ENCODE measurements at regions not wholly inside any gene's neighbourhood (a gene's known extent, or its start where the extent isn't known, plus 50 kb on each side); places are given as distances from the start of the nearest gene placed in this dataset.

GRCh38 chr3:115512565-115513415 lies 110.5 kb upstream of the GAP43 start (continued):
- TF ChIP-seq CTCF (conservative IDR thresholded peaks at IDR 0.05; ENCODE audit: low read depth, low read length), result no peak

- Histone ChIP-seq H3K14ac (replicated peaks; ENCODE audit: low read depth, low read length) (no peak overlapping the region), H3K4ac (ENCODE audit: low read depth, low read length) (no peak overlapping the region), H3K4me1 (ENCODE audit: control insufficient read depth, insufficient read depth, low read length) (peaks cover under 1% of the 10 kb centered on the region; the same call in 1 of the 2 replicates), H2AK5ac (ENCODE audit: low read depth, low read length) (no peak overlapping the region), H2AK9ac (replicated peaks; ENCODE audit: low read depth, low read length, poor library complexity) (no peak overlapping the region), H3K79me1 (ENCODE audit: low read depth in 1 of 2, low read length in 2 of 2) (no peaks in the 10 kb centered on the region), H2BK20ac (ENCODE audit: low read depth, low read length) (no peak overlapping the region), H3K27ac (ENCODE audit: insufficient read depth, low read length) (no peak overlapping the region), H2BK5ac (ENCODE audit: low read depth, low read length, poor library complexity, severe bottlenecking) (no peak overlapping the region), H3K36me3 (ENCODE audit: control insufficient read depth, insufficient read depth, low read length) (no peaks in the 10 kb centered on the region), H3K18ac (ENCODE audit: low read depth, low read length) (no peak overlapping the region), H2BK15ac (ENCODE audit: low read depth, low read length) (no peak overlapping the region), H3K9me1 (ENCODE audit: insufficient read depth, low read length) (no peaks in the 10 kb centered on the region), H3K56ac (ENCODE audit: extremely low read depth, insufficient read depth, low read length) (no peak overlapping the region), H4K5ac (ENCODE audit: low read depth, low read length) (no peak overlapping the region), H2BK120ac (ENCODE audit: low read depth, low read length) (no peak overlapping the region), H4K20me1 (ENCODE audit: insufficient read depth, low read length) (no peaks in the 10 kb centered on the region), H3K9me3 (ENCODE audit: control insufficient read depth, insufficient read depth, low read length) (no peaks in the 10 kb centered on the region), H3K4me3 (ENCODE audit: insufficient read depth, low read depth, low read length) (peak overlapping the region; percentile 43; the same call in 1 of the 2 replicates), H3K9ac (ENCODE audit: low read depth, low read length) (no peak overlapping the region), H4K8ac (ENCODE audit: low read depth in 2 of 2, low read length in 2 of 2) (no peak overlapping the region; a peak in 1 of 4 replicates), H4K91ac (ENCODE audit: insufficient read depth, low read depth, low read length) (no peak overlapping the region), H3K23ac (ENCODE audit: low read depth, low read length) (no peak overlapping the region), H2AFZ (replicated peaks; ENCODE audit: low read length, poor library complexity) (peak overlapping the region; percentile 73), H3K4me2 (ENCODE audit: low read depth, low read length) (peak overlapping the region; percentile 90), H3K27me3 (ENCODE audit: control insufficient read depth, insufficient read depth, low read length) (peaks cover 4% of the 10 kb centered on the region; the same call in 1 of the 2 replicates)
- POLR2A ChIA-PET (ENCODE audit: unreplicated experiment), result no interaction called here
- TF ChIP-seq USF2 (IDR thresholded peaks at IDR 0.05; ENCODE audit: low read depth, low read length) (0 out of 2 replicates have a peak, but pooled peaks have one; percentile 20), POLR2A (IDR thresholded peaks at IDR 0.05; ENCODE audit: low read depth, low read length) (no peak)
- WGBS, 2 experiments (ENCODE audit: extremely low coverage in 2 of 2, insufficient read length in 1 of 2), result 50% methylated on average over 2 of the region's 5 CpGs; no CpG with 5 or more reads in 1 of the 2 experiments
- intact Hi-C loops (cut with micrococcal nuclease), result loop anchor here (10.0 kb wide), 1 partner anchor 271 kb away; no protein-coding TSS in a partner anchor
- no peak for DNase-seq
- ATAC-seq (ENCODE audit: low read depth), result peak; percentile 56
- CTCF ChIA-PET, result no interaction called here
- BruUV-seq (replicated peaks), result no TSS peak
- dilution Hi-C loops (cut with HindIII; ENCODE audit: low sequenced_read_pairs, unreplicated experiment), result no loop called here
- in situ Hi-C loops (cut with MboI; ENCODE audit: low sequenced_read_pairs), result no loop called here
These were observed 109.9 kb upstream of the GAP43 start for GRCh38 chr3:115513416-115513800.
